ENCODE measurements at regions not wholly inside any gene's neighbourhood (a gene's known extent, or its start where the extent isn't known, plus 50 kb on each side); places are given as distances from the start of the nearest gene placed in this dataset.
A peak's percentile ranks its signal among the peaks of the same experiment; 100 is the strongest.

GRCh38 chr7:115477193-115477651 lies 553.3 kb downstream of the TFEC start:
- H3K79me2 ChIP-seq (ENCODE audit: insufficient read depth, low read length), result no peaks in the 10 kb centered on the region
- no peak for TF ChIP-seq EZH2 (IDR thresholded peaks at IDR 0.05; ENCODE audit: borderline replicate concordance, low read length)
- TF ChIP-seq, protein P1, sequence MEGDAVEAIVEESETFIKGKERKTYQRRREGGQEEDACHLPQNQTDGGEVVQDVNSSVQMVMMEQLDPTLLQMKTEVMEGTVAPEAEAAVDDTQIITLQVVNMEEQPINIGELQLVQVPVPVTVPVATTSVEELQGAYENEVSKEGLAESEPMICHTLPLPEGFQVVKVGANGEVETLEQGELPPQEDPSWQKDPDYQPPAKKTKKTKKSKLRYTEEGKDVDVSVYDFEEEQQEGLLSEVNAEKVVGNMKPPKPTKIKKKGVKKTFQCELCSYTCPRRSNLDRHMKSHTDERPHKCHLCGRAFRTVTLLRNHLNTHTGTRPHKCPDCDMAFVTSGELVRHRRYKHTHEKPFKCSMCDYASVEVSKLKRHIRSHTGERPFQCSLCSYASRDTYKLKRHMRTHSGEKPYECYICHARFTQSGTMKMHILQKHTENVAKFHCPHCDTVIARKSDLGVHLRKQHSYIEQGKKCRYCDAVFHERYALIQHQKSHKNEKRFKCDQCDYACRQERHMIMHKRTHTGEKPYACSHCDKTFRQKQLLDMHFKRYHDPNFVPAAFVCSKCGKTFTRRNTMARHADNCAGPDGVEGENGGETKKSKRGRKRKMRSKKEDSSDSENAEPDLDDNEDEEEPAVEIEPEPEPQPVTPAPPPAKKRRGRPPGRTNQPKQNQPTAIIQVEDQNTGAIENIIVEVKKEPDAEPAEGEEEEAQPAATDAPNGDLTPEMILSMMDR (IDR thresholded peaks at IDR 0.05; ENCODE audit: low read length), result no peak
- no peaks in the 10 kb centered on the region for H3K36me3 ChIP-seq (ENCODE audit: insufficient read depth, low read length)
- no peaks in the 10 kb centered on the region for H4K20me1 ChIP-seq (ENCODE audit: insufficient read depth, low read length)
- no peak overlapping the region for H3K9ac ChIP-seq (ENCODE audit: low read length)
- no peaks in the 10 kb centered on the region for H3K9me3 ChIP-seq (ENCODE audit: low read length)
- H3K27ac ChIP-seq (ENCODE audit: low read depth, low read length, poor library complexity, severe bottlenecking), result no peak overlapping the region
- no peak overlapping the region for H3K4me3 ChIP-seq (ENCODE audit: low read depth, low read length, poor library complexity, severe bottlenecking)
- no peaks in the 10 kb centered on the region for H3F3A ChIP-seq (ENCODE audit: insufficient read depth, low read length)
- H3K9me2 ChIP-seq (ENCODE audit: low read depth, low read length), result no peaks in the 10 kb centered on the region
- no peak overlapping the region for H3K4me2 ChIP-seq (ENCODE audit: low read length)
- H3K4me1 ChIP-seq (ENCODE audit: insufficient read depth, low read length, severe bottlenecking), result no peaks in the 10 kb centered on the region
- no peaks in the 10 kb centered on the region for H3K27me3 ChIP-seq (ENCODE audit: insufficient read depth, low read length)
- H2AFZ ChIP-seq (ENCODE audit: low read length), result no peak overlapping the region

DNA sequence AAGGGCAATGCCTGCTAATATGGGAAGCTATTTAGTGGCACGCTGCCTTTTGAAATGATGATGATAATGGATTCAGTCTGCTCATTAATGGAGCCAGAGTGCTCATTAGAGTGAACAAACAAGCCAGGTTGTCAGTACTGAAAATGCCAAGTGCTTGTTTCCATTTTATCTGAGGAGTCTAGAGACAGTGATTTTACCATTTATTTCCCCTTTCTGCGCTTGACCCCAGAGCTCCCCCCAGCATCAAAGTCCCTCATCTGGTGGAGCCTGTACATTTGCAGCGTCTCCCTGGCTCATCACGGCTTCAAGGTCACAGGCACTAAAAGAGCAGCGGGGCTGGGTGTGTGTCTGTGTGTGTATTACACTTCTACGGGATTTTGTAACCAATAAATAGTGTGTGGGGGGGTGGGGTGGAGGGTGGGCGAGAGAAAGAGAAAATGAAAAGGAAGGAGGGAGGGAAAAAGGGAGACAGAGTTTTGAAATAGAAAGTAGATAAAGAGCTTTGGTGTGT lies 553.8 kb downstream of the TFEC start:
- H3K4me3 ChIP-seq (ENCODE audit: low read depth, low read length, poor library complexity, severe bottlenecking), result no peak overlapping the region
- no peak overlapping the region for H2AFZ ChIP-seq (ENCODE audit: low read length)
- TF ChIP-seq, protein P1 (IDR thresholded peaks at IDR 0.05; ENCODE audit: low read length), result no peak
- no peak for TF ChIP-seq EZH2 (IDR thresholded peaks at IDR 0.05; ENCODE audit: borderline replicate concordance, low read length)
- H3K9ac ChIP-seq (ENCODE audit: low read length), result no peak overlapping the region
- H3K27ac ChIP-seq (ENCODE audit: low read depth, low read length, poor library complexity, severe bottlenecking), result no peak overlapping the region
- no peaks in the 10 kb centered on the region for H3K9me2 ChIP-seq (ENCODE audit: low read depth, low read length)
- no peaks in the 10 kb centered on the region for H3K79me2 ChIP-seq (ENCODE audit: insufficient read depth, low read length)
- no peaks in the 10 kb centered on the region for H3K36me3 ChIP-seq (ENCODE audit: insufficient read depth, low read length)
- no peaks in the 10 kb centered on the region for H3F3A ChIP-seq (ENCODE audit: insufficient read depth, low read length)
- H3K4me2 ChIP-seq (ENCODE audit: low read length), result no peak overlapping the region
- H4K20me1 ChIP-seq (ENCODE audit: insufficient read depth, low read length), result no peaks in the 10 kb centered on the region
- no peaks in the 10 kb centered on the region for H3K27me3 ChIP-seq (ENCODE audit: insufficient read depth, low read length)
- no peaks in the 10 kb centered on the region for H3K4me1 ChIP-seq (ENCODE audit: insufficient read depth, low read length, severe bottlenecking)
- H3K9me3 ChIP-seq (ENCODE audit: low read length), result no peaks in the 10 kb centered on the region

DNA sequence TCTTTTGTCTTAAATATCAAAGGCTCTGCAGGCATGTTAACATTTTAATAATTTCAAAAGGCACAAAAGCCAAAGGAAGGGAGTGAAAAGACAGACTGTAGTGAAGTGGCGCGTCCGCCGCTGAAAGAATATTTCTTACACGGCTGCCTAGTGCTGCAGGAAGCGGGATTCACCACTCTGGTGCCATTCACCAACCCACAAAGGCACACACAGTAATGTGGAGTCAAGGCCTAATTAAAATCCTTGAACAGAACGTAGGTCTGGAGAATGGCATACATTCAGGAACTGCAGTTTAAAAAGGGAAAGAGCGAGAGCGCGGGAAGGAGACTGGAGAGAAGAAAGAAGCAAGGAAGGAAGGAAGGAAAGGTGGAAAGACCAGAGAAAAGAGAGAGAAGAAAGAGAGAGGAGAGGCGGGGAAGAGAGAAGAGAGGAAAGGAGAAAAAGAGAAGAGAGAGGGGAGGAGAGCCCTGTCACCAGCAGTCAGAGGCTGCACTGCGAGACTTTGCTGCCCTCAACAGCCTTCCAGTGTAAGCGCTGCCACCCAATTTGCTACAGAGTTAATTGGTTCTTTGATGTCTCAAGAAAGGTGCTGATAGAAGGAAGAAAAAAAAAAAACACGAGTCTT lies 554.0 kb downstream of the MDFIC start:
- no peak overlapping the region for H3K27ac ChIP-seq (ENCODE audit: low read depth, low read length, poor library complexity, severe bottlenecking)
- H3K36me3 ChIP-seq (ENCODE audit: insufficient read depth, low read length), result no peaks in the 10 kb centered on the region

More for the DNA sequence above, 554.0 kb downstream of the MDFIC start:
- no peaks in the 10 kb centered on the region for H3K27me3 ChIP-seq (ENCODE audit: insufficient read depth, low read length)
- no peak overlapping the region for H3K4me3 ChIP-seq (ENCODE audit: low read depth, low read length, poor library complexity, severe bottlenecking)
- no peaks in the 10 kb centered on the region for H3K4me1 ChIP-seq (ENCODE audit: insufficient read depth, low read length, severe bottlenecking)
- no peaks in the 10 kb centered on the region for H3K9me2 ChIP-seq (ENCODE audit: low read depth, low read length)
- no peaks in the 10 kb centered on the region for H3K79me2 ChIP-seq (ENCODE audit: insufficient read depth, low read length)
- H3K9ac ChIP-seq (ENCODE audit: low read length), result no peak overlapping the region
- H4K20me1 ChIP-seq (ENCODE audit: insufficient read depth, low read length), result no peaks in the 10 kb centered on the region
- H2AFZ ChIP-seq (ENCODE audit: low read length), result no peak overlapping the region
- no peak overlapping the region for H3K4me2 ChIP-seq (ENCODE audit: low read length)
- TF ChIP-seq EZH2 (IDR thresholded peaks at IDR 0.05; ENCODE audit: borderline replicate concordance, low read length), result no peak
- TF ChIP-seq, protein P1 (IDR thresholded peaks at IDR 0.05; ENCODE audit: low read length), result peak; percentile 20; the same call in 1 of the 2 replicates
- H3F3A ChIP-seq (ENCODE audit: insufficient read depth, low read length), result no peaks in the 10 kb centered on the region
- no peaks in the 10 kb centered on the region for H3K9me3 ChIP-seq (ENCODE audit: low read length)

Measured in OCI-LY1 (cell line).